ENCODE measurements at regions not wholly inside any gene's neighbourhood (a gene's known extent, or its start where the extent isn't known, plus 50 kb on each side); places are given as distances from the start of the nearest gene placed in this dataset.
A peak's percentile ranks its signal among the peaks of the same experiment; 100 is the strongest.
"Not testable (repeated sequence)": the region's sequence is repeated elsewhere in the genome, so short reads cannot be mapped to it uniquely, and the experiment has no call there.

- DNase-seq (ENCODE audit: low read depth) = no peak
Observed at GRCh38 chr13:110809871-110810486, 96.5 kb downstream of the ING1 start.

GRCh38 chr13:110811008-110811720 is 97.7 kb downstream of the ING1 start:
- no peak for DNase-seq (ENCODE audit: low read depth)

GRCh38 chr13:110811771-110812120 is 98.2 kb downstream of the ING1 start:
- DNase-seq (ENCODE audit: low read depth) = no peak

- DNase-seq (ENCODE audit: low read depth) = no peak
Observed at GRCh38 chr13:110812121-110812868, 98.8 kb downstream of the ING1 start.

- DNase-seq (ENCODE audit: low read depth) = no peak
Observed at GRCh38 chr13:110812869-110813645, 99.6 kb downstream of the ING1 start.

- DNase-seq (ENCODE audit: low read depth) = no peak
Observed at GRCh38 chr13:110813646-110814624, 100.4 kb downstream of the ING1 start.

GRCh38 chr13:110815471-110816204 is 99.2 kb downstream of the ANKRD10 start:
- peak; percentile 21 for DNase-seq (ENCODE audit: low read depth)

GRCh38 chr13:110816500-110816899 is 98.4 kb downstream of the ANKRD10 start:
- DNase-seq (ENCODE audit: low read depth) = no peak

- DNase-seq (ENCODE audit: low read depth) = no peak
Observed at GRCh38 chr13:110817143-110817542, 97.7 kb downstream of the ANKRD10 start.

GRCh38 chr13:110818747-110819146 is 96.1 kb downstream of the ANKRD10 start:
- no peak for DNase-seq (ENCODE audit: low read depth)

GRCh38 chr13:110819203-110820014 is 95.5 kb downstream of the ANKRD10 start:
- DNase-seq (ENCODE audit: low read depth) = peak; percentile 66

GRCh38 chr13:110820322-110820721 is 94.5 kb downstream of the ANKRD10 start:
- DNase-seq (ENCODE audit: low read depth) = no peak

GRCh38 chr13:110821837-110822668 is 92.8 kb downstream of the ANKRD10 start:
- DNase-seq (ENCODE audit: low read depth) = not testable (repeated sequence)

- DNase-seq (ENCODE audit: low read depth) = no peak
Observed at GRCh38 chr13:110822669-110822945, 92.3 kb downstream of the ANKRD10 start.

GRCh38 chr13:110824702-110825300 is 90.1 kb downstream of the ANKRD10 start:
- no peak for DNase-seq (ENCODE audit: low read depth)

GRCh38 chr13:110825516-110825915 is 89.4 kb downstream of the ANKRD10 start:
- no peak for DNase-seq (ENCODE audit: low read depth)

GRCh38 chr13:110826101-110826500 is 88.8 kb downstream of the ANKRD10 start:
- no peak for DNase-seq (ENCODE audit: low read depth)

Measured in M059J (cell line).